Nephron progenitor cell (in vitro differentiated cells): ENCODE measurements at regions not wholly inside any gene's neighbourhood (a gene's known extent, or its start where the extent isn't known, plus 50 kb on each side); places are given as distances from the start of the nearest gene placed in this dataset.

ENCODE experiments used
- DNase-seq: peaks from one replicate; pipeline ENCODE4 v3.0.0; 2021
- H3K27ac Mint-ChIP-seq: 2 replicates; pipeline ENCODE4 v1.8.0; 2021; ENCODE audit warnings: mild to moderate bottlenecking, moderate library complexity, mixed read lengths
- H3K27me3 Mint-ChIP-seq: 2 replicates; pipeline ENCODE4 v1.8.0; 2021; ENCODE audit warnings: mild to moderate bottlenecking, low read depth, mixed read lengths; ENCODE audit not compliant: poor library complexity
- H3K36me3 Mint-ChIP-seq: 2 replicates; pipeline ENCODE4 v1.8.0; 2021; ENCODE audit warnings: low read depth, mixed read lengths
- H3K4me1 Mint-ChIP-seq: 2 replicates; pipeline ENCODE4 v1.8.0; 2021; ENCODE audit warnings: mixed read lengths
- H3K4me3 Mint-ChIP-seq: 2 replicates; pipeline ENCODE4 v1.8.0; 2021; ENCODE audit warnings: mild to moderate bottlenecking, moderate library complexity, mixed read lengths
- H3K9me3 Mint-ChIP-seq: 2 replicates; pipeline ENCODE4 v1.8.0; 2021; ENCODE audit warnings: mild to moderate bottlenecking, moderate library complexity, mixed read lengths
- CTCF ChIP-seq: fragments of 200-600 bp; sonication (generic); IDR thresholded peaks from 2 replicates; pipeline ENCODE4 v1.5.0; 2021; ENCODE audit warnings: antibody characterized with exemption

- Mint-ChIP-seq H3K27ac (no peak overlapping the region), H3K4me3 (no peak overlapping the region)
These were observed 671.0 kb upstream of the ADGRL2 start for GRCh38 chr1:81129776-81130175.

DNA sequence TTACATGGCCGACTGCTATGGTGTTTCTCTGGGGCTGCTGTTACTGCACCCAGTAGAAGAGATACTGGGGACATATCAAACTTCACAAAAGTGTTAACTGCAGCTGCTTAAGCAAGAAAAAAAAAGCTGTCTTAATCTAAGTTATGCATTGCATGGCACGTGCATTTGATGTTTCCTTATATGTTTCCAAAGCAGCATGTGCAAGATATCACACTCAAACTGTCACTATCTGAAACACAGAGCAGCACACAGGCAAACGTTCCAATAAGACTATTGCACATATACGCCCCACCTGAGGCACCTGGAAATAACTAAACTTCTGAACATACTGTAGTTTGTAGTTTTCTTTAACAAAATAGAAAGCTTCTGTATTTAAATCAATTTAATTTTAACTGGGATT, 671.4 kb upstream of the ADGRL2 start:
- no peak for TF ChIP-seq CTCF
- no peak for DNase-seq
- Mint-ChIP-seq H3K27ac (no peak overlapping the region), H3K36me3 (no peaks in the 10 kb centered on the region), H3K27me3 (peaks cover 2% of the 10 kb centered on the region), H3K4me1 (no peaks in the 10 kb centered on the region), H3K9me3 (no peaks in the 10 kb centered on the region), H3K4me3 (no peak overlapping the region)

More at GRCh38 chr1:81129776-81130175, 671.0 kb upstream of the ADGRL2 start:
- Mint-ChIP-seq H3K9me3 (no peaks in the 10 kb centered on the region), H3K27me3 (peaks cover 2% of the 10 kb centered on the region), H3K4me1 (no peaks in the 10 kb centered on the region), H3K36me3 (no peaks in the 10 kb centered on the region)
- TF ChIP-seq CTCF = no peak
- DNase-seq = no peak

DNA sequence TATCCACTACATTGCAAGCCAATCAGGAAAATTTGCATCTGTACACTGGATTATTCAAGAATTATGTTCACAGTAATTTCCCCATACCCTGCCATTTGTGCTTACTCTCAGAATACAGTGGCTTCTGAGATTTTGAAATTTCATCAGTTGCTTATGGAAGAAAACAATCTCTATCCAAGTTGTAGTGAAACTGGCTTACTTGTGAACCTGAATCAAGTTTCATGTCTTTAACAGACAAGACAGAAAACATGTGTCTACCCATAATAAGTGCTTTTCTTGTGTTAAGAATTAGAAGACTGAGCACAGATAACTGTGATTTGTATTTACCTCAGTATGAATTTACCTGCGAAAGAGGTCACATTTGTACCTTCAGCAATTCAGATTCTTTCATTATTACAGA, 672.7 kb upstream of the ADGRL2 start:
- Mint-ChIP-seq H3K27me3 (peaks cover 2% of the 10 kb centered on the region), H3K9me3 (no peaks in the 10 kb centered on the region), H3K36me3 (no peaks in the 10 kb centered on the region), H3K4me3 (no peak overlapping the region), H3K27ac (no peak overlapping the region), H3K4me1 (no peaks in the 10 kb centered on the region)
- TF ChIP-seq CTCF = no peak
- no peak for DNase-seq

- H3K27ac Mint-ChIP-seq = no peak overlapping the region
- H3K4me1 Mint-ChIP-seq = no peaks in the 10 kb centered on the region
- TF ChIP-seq CTCF = no peak
- H3K36me3 Mint-ChIP-seq = no peaks in the 10 kb centered on the region
- no peak for DNase-seq
- H3K9me3 Mint-ChIP-seq = no peaks in the 10 kb centered on the region
- H3K4me3 Mint-ChIP-seq = no peak overlapping the region
- H3K27me3 Mint-ChIP-seq = peaks cover 2% of the 10 kb centered on the region
These were observed 673.6 kb upstream of the ADGRL2 start for GRCh38 chr1:81126989-81127581.

DNA sequence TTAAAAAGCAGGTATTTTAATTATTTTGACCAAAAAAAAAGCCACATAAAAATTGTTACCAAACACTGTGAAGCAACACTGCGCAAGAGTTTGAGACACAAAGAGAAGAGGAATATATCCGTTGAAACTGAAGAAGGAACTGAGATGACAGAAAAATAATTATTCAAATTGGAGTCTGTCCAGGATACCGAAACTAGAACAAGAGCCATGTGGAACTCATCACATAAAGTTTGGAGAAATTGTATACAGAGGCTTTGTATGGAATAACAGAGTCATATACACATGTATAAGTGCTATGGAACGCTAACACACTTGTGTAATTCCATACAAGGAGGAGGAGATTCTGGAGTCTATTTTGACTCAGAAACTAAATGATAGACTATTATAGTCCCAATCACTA, 675.1 kb upstream of the ADGRL2 start:
- no peaks in the 10 kb centered on the region for H3K9me3 Mint-ChIP-seq
- TF ChIP-seq CTCF = no peak

DNA sequence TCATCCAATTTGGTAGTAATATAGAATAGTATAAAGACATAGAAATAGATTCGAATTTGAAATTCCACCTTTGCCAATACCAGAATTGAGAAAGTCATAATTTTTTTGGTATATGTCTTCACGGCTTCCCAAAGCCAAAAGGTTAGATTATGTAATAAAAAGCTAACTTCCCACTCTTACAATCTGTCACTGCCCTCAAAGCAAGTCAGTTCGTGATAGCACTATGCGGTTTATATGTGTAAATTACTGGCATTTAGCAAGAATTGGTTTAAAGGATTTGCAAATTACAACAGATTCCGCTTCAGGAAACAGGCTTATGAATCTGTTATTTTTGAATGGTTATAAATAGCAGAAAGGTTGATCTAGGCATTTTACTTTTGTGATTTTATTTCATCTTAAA, 679.4 kb upstream of the ADGRL2 start:
- H3K9me3 Mint-ChIP-seq = no peaks in the 10 kb centered on the region
- no peak for DNase-seq
- no peaks in the 10 kb centered on the region for H3K27me3 Mint-ChIP-seq
- no peaks in the 10 kb centered on the region for H3K36me3 Mint-ChIP-seq
- no peaks in the 10 kb centered on the region for H3K4me1 Mint-ChIP-seq
- no peak for TF ChIP-seq CTCF
- no peak overlapping the region for H3K4me3 Mint-ChIP-seq
- H3K27ac Mint-ChIP-seq = no peak overlapping the region

More for the DNA sequence above, 675.1 kb upstream of the ADGRL2 start:
- no peak overlapping the region for H3K27ac Mint-ChIP-seq
- no peak for DNase-seq
- H3K27me3 Mint-ChIP-seq = peaks cover 2% of the 10 kb centered on the region
- no peak overlapping the region for H3K4me3 Mint-ChIP-seq
- H3K36me3 Mint-ChIP-seq = no peaks in the 10 kb centered on the region
- H3K4me1 Mint-ChIP-seq = no peaks in the 10 kb centered on the region
